NCI-H2081 (cell line): ENCODE measurements at regions not wholly inside any gene's neighbourhood (a gene's known extent, or its start where the extent isn't known, plus 50 kb on each side); places are given as distances from the start of the nearest gene placed in this dataset.
A peak's percentile ranks its signal among the peaks of the same experiment; 100 is the strongest.
"Not testable (repeated sequence)": the region's sequence is repeated elsewhere in the genome, so short reads cannot be mapped to it uniquely, and the experiment has no call there.

Source experiments
- DNase-seq, 2 experiments: peaks; one replicate each; lab custom pipeline; 2025; lab: John Stamatoyannopoulos, UW

GRCh38 chr3:80618295-80619256 is 850.8 kb upstream of the ROBO1 start:
- peak in 1 of 2 experiments; percentile 11 for DNase-seq

- DNase-seq: no peak
These were observed 844.6 kb upstream of the ROBO1 start for GRCh38 chr3:80612366-80612765.

- not testable (repeated sequence) for DNase-seq
These were observed 840.3 kb upstream of the ROBO1 start for GRCh38 chr3:80608072-80608471.

- no peak for DNase-seq
These were observed 838.3 kb upstream of the ROBO1 start for GRCh38 chr3:80606073-80606472.

GRCh38 chr3:80601479-80601878 is 833.7 kb upstream of the ROBO1 start:
- DNase-seq: no peak

- no peak for DNase-seq
These were observed 825.0 kb upstream of the ROBO1 start for GRCh38 chr3:80592792-80593191.

GRCh38 chr3:80586338-80586737 is 818.5 kb upstream of the ROBO1 start:
- DNase-seq: no peak

GRCh38 chr3:80580146-80580545 is 812.3 kb upstream of the ROBO1 start:
- DNase-seq: no peak

- no peak for DNase-seq
These were observed 796.6 kb upstream of the ROBO1 start for GRCh38 chr3:80564391-80564790.

- no peak for DNase-seq
These were observed 791.9 kb upstream of the ROBO1 start for GRCh38 chr3:80559701-80560100.

- DNase-seq: no peak
These were observed 789.0 kb upstream of the ROBO1 start for GRCh38 chr3:80556763-80557162.

GRCh38 chr3:80554304-80554703 is 786.5 kb upstream of the ROBO1 start:
- no peak for DNase-seq

GRCh38 chr3:80553211-80553610 is 785.4 kb upstream of the ROBO1 start:
- no peak for DNase-seq

- peak in 1 of 2 experiments; percentile 22 for DNase-seq
These were observed 782.4 kb upstream of the ROBO1 start for GRCh38 chr3:80550174-80550573.

- no peak for DNase-seq
These were observed 781.4 kb upstream of the ROBO1 start for GRCh38 chr3:80549173-80549572.

- DNase-seq: no peak
These were observed 775.4 kb upstream of the ROBO1 start for GRCh38 chr3:80543154-80543553.

- DNase-seq: no peak
These were observed 774.7 kb upstream of the ROBO1 start for GRCh38 chr3:80542456-80542855.

- no peak for DNase-seq
These were observed 769.9 kb upstream of the ROBO1 start for GRCh38 chr3:80537680-80538079.

- no peak for DNase-seq
These were observed 767.5 kb upstream of the ROBO1 start for GRCh38 chr3:80535286-80535685.

- no peak for DNase-seq
These were observed 765.8 kb upstream of the ROBO1 start for GRCh38 chr3:80533553-80533952.

GRCh38 chr3:80526153-80526552 is 758.4 kb upstream of the ROBO1 start:
- no peak for DNase-seq

- DNase-seq: no peak
These were observed 753.3 kb upstream of the ROBO1 start for GRCh38 chr3:80521081-80521480.

- DNase-seq: no peak
These were observed 751.6 kb upstream of the ROBO1 start for GRCh38 chr3:80519436-80519835.

GRCh38 chr3:80496452-80496851 is 728.7 kb upstream of the ROBO1 start:
- DNase-seq: no peak
